Mononuclear cell (primary cell): ENCODE measurements at regions not wholly inside any gene's neighbourhood (a gene's known extent, or its start where the extent isn't known, plus 50 kb on each side); places are given as distances from the start of the nearest gene placed in this dataset.

Source experiments
- H3K27me3 ChIP-seq: 2 replicates; pipeline ENCODE4 v1.6.0; 2011; ENCODE audit warnings: low read length, control low read depth; ENCODE audit not compliant: insufficient read depth
- H3K4me1 ChIP-seq: 2 replicates; pipeline ENCODE4 v1.5.1; 2011; ENCODE audit warnings: mild to moderate bottlenecking, low read length, control low read depth; ENCODE audit not compliant: insufficient read depth
- H3K4me3 ChIP-seq: 2 replicates; pipeline ENCODE4 v1.5.1; 2011; ENCODE audit warnings: mild to moderate bottlenecking, low read length, moderate library complexity
- H3K9me3 ChIP-seq: 2 replicates; pipeline ENCODE4 v1.5.1; 2011; ENCODE audit warnings: low read depth, mild to moderate bottlenecking, control low read depth, low read length

DNA sequence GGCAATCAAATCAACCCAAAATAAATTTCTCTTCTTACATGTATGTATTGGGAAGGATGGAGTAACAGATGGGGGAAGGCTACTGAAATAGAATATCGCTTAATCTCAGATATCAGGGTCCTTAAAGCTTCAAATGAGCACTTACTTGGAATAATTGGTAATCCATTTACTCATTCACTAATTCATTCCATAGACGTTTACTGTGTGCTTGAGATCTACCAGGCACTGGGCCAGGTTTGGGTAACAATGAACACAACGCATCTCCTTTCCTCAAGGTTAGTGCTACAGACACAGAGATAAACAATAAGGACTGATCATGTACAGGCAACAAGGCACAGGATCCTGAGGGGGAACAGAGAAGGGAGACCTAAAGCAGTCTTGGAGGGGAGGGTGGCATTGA lies 54.4 kb upstream of the KRR1 start:
- no peak overlapping the region for H3K4me3 ChIP-seq
- H3K9me3 ChIP-seq: no peaks in the 10 kb centered on the region
- peaks cover 5% of the 10 kb centered on the region for H3K27me3 ChIP-seq
- H3K4me1 ChIP-seq: no peaks in the 10 kb centered on the region

DNA sequence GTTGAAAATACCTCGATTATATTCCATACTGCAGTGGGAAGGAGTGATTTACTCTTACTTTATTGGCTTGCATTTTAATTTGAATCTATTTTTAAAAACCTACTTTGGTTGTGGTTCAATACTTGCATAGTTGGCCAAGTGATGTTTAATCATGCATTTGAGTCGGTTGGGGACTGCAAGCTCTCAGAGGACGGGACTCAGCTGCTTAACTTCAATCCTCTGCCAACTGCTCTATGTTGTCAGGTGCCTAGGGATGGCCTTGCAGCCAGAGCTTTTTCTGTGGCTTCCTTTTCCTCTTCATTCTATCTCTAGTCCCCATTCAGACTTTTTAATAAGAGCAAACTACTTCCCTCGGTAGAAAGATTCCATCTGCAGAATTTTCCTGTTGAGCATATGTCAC lies 53.4 kb upstream of the KRR1 start:
- no peak overlapping the region for H3K4me3 ChIP-seq
- peaks cover 5% of the 10 kb centered on the region for H3K27me3 ChIP-seq
- H3K4me1 ChIP-seq: no peaks in the 10 kb centered on the region
- no peaks in the 10 kb centered on the region for H3K9me3 ChIP-seq

DNA sequence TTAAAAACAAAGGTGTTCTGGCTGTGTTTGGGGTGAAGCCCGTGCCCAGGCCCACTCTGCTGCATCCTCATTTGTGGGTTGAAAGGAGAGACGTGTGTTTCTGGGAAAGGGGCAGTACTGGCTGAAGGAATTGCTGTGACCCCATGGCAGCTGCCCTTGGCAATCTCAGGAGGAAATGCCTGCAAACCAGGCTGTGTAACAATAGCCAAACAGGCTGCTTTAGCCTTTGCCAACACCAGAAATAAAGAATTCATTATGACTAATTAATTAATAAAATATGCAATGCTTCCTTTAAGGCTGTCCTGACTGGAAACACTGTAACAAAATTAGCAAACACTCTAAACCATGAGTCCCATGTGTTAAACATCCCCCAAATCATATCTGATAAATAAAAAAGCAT lies 53.0 kb upstream of the KRR1 start:
- Histone ChIP-seq H3K4me1 (no peaks in the 10 kb centered on the region), H3K9me3 (no peaks in the 10 kb centered on the region), H3K27me3 (peaks cover 5% of the 10 kb centered on the region), H3K4me3 (no peak overlapping the region)

DNA sequence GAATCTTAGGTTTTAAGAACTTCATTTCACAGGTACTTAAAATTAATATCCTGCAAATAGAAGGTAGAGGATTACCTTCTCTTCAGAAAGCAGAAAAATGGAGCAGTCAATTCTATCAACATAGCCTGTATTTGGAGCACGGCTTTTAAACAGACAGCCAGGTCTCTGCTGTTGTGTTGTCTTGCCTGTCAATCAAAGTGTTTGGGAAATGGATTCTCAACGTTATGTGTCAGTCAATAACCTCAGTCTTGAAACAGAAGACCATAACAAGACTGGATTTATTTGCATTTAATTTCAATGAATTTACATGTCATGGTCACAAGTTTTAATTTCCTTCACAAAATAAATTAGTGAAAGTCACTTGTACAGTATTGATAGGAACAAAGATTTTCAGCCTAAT lies 51.9 kb upstream of the KRR1 start:
- no peaks in the 10 kb centered on the region for H3K9me3 ChIP-seq
- no peaks in the 10 kb centered on the region for H3K4me1 ChIP-seq
- H3K27me3 ChIP-seq: peaks cover 8% of the 10 kb centered on the region
- no peak overlapping the region for H3K4me3 ChIP-seq

DNA sequence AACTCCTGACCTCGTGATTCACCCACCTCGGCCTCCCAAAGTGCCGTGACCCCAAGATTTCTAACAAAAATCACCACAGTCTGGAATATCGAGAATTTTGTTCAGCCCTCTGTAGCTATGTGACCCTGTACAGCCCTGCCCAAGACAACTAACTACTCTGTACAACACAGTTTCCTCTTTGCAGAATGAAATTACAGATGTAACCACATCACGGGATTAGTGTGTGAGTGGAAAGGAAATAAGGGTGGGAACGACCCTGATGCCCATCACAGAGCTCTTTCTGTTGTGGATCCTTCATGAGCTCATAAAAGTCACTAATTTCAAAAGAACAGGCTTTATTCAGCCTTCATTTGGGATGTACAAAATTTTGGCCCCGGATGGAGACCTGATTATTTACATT lies 50.5 kb upstream of the KRR1 start:
- Histone ChIP-seq H3K27me3 (peaks cover 8% of the 10 kb centered on the region), H3K4me3 (no peak overlapping the region), H3K9me3 (no peaks in the 10 kb centered on the region), H3K4me1 (no peaks in the 10 kb centered on the region)
